IgD-negative memory B cell (primary cell): ENCODE measurements at regions not wholly inside any gene's neighbourhood (a gene's known extent, or its start where the extent isn't known, plus 50 kb on each side); places are given as distances from the start of the nearest gene placed in this dataset.
A peak's percentile ranks its signal among the peaks of the same experiment; 100 is the strongest.

Experiments
- H3K27ac Mint-ChIP-seq, 3 donors: one replicate each; pipeline ENCODE4 v1.8.0; 2020 to 2022; ENCODE audit warnings: mild to moderate bottlenecking in 3 of 3, mixed read lengths in 3 of 3, moderate library complexity in 1 of 3
- H3K27me3 Mint-ChIP-seq: one replicate; pipeline ENCODE4 v1.8.0; 2021; ENCODE audit warnings: mixed read lengths
- H3K36me3 Mint-ChIP-seq: one replicate; pipeline ENCODE4 v1.8.0; 2020; ENCODE audit warnings: mild to moderate bottlenecking, mixed read lengths
- H3K4me1 Mint-ChIP-seq, 3 donors: one replicate each; pipeline ENCODE4 v1.8.0; 2020 to 2022; ENCODE audit warnings: mixed read lengths in 3 of 3, mild to moderate bottlenecking in 1 of 3
- H3K4me3 Mint-ChIP-seq, 4 donors: one replicate each; pipeline ENCODE4 v1.8.0; 2020 to 2022; ENCODE audit warnings: mild to moderate bottlenecking in 4 of 4, mixed read lengths in 4 of 4, moderate library complexity in 3 of 4
- H3K9me3 Mint-ChIP-seq, 3 donors: one replicate each; pipeline ENCODE4 v1.8.0; 2020 to 2021; ENCODE audit warnings: mixed read lengths in 3 of 3, mild to moderate bottlenecking in 1 of 3

DNA sequence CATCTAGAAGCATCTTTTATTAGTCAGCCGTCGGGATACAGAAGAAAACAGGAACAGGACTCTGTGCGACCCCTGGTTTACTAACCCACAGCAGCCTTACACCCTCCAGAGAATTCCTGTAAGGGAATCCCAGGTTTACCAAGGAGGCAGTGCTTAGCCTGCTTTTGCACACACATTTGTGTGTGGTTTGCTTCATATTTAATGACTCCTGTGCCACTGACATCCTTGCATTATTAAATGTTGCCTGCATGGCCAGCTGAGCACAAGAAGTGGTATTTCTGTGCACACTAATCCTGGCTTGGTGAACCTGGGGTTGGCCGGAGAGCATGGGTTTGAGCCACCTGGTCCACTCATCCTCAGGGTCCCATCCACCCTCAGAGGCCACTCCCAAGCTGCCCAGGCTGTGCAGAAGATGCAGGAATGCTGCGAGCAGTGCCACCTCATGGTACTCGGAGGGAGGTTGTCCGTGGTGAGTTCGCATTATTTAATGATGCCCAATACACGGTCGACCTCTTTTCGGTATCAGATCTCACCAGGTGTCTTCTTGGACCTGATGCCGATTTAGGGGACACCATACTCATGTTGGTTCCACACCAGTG is 152.4 kb upstream of the RTL1 start:
- Mint-ChIP-seq H3K4me3 (no peak overlapping the region), H3K4me1 (no peaks in the 10 kb centered on the region), H3K36me3 (peaks cover 3% of the 10 kb centered on the region), H3K27ac (no peak overlapping the region), H3K9me3 (peaks cover 5 to 22% (median 8%) of the 10 kb centered on the region in 3 donors), H3K27me3 (no peaks in the 10 kb centered on the region)

DNA sequence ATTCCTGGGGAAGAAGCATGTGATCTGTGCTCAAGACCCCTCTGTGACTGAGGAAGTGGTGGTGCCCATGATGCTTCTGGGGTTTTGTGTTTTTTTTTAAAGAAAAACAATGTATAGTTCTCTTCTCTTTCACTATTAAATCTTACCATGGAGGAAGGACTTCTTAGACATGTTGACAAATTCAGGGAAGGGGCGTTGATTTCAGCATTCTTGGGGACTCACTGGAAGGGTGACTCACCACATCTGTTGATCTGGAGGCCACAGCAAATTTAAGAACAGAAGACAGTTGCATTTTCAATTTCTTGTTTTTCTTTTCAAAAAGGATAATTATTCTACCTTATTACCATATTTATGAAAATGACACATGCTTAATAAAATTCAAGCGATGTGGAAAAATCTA is 152.9 kb upstream of the RTL1 start:
- Mint-ChIP-seq H3K27ac (no peak overlapping the region), H3K36me3 (peaks cover 3% of the 10 kb centered on the region), H3K4me3 (no peak overlapping the region), H3K9me3 (peaks cover 8 to 26% (median 10%) of the 10 kb centered on the region in 3 donors), H3K27me3 (no peaks in the 10 kb centered on the region), H3K4me1 (no peaks in the 10 kb centered on the region)

DNA sequence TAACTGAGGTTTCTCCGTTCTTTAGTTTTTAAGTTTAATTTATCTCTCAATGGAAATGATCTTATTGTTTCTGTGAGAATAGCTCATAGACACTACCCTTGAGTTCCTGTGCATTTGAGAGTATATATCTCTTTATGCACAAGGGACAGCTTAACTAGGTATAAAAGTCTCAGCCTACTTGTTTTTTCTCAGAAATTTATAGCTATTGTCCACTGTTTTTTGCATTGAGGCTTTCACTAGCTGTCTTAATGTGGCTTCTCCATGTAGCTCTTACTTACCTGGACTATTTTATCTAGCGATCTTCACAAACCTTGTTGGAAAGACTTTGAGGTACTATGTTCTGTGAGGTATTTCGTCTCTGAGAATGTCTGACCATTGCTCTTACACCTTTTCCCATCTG is 153.9 kb upstream of the RTL1 start:
- no peak overlapping the region for H3K27ac Mint-ChIP-seq
- H3K4me1 Mint-ChIP-seq: no peaks in the 10 kb centered on the region
- H3K36me3 Mint-ChIP-seq: peaks cover 3% of the 10 kb centered on the region
- H3K27me3 Mint-ChIP-seq: no peaks in the 10 kb centered on the region
- peaks cover 8 to 26% (median 10%) of the 10 kb centered on the region in 3 donors for H3K9me3 Mint-ChIP-seq
- H3K4me3 Mint-ChIP-seq: no peak overlapping the region

DNA sequence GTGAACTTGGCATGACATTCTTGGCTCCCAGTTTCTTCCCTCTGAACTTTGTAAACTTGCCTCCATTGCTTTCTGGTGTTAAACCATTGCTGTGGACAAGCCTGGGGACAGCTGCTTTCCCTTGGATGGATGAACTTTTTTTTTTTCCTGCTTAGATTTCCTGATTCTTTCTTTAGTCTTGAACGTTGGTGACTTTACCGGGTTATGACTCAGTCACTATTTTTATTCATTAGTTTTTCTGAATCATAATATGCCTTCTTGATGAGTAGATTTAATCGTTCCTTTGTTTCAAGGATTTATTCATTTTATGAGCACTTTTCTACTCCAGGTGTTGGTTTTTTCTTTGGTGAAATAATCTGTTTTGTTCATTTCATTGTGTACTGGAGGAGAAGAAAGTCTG is 155.0 kb upstream of the RTL1 start:
- Mint-ChIP-seq H3K27me3 (no peaks in the 10 kb centered on the region), H3K27ac (no peak overlapping the region), H3K9me3 (peaks cover 10 to 26% (median 10%) of the 10 kb centered on the region in 3 donors), H3K36me3 (no peaks in the 10 kb centered on the region), H3K4me3 (no peak overlapping the region), H3K4me1 (no peaks in the 10 kb centered on the region)

DNA sequence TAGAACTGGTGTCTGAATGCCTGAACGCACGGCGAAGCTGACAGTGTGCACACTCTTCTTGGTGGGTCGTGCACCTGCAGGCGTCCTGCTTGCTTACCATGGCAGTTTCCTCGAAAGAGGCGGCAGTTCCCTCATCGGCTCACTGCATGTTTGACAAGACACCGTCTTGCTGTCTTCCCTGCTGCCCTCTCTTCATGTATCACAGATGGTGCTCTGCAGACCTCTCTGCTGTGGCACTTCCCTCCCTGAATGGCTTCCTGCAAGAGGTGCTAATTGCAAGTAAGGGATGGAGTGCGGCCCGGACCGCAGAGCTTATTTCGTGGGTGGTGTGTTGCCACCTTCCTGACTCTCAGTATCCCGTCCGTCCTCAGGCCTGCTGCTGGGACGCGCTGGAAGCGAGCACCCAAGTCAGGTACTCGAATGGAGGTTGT is 156.7 kb upstream of the RTL1 start:
- Mint-ChIP-seq H3K36me3 (no peaks in the 10 kb centered on the region), H3K27me3 (no peaks in the 10 kb centered on the region), H3K4me1 (no peaks in the 10 kb centered on the region), H3K27ac (no peak overlapping the region), H3K9me3 (peaks cover 10 to 26% (median 10%) of the 10 kb centered on the region in 3 donors), H3K4me3 (no peak overlapping the region)

DNA sequence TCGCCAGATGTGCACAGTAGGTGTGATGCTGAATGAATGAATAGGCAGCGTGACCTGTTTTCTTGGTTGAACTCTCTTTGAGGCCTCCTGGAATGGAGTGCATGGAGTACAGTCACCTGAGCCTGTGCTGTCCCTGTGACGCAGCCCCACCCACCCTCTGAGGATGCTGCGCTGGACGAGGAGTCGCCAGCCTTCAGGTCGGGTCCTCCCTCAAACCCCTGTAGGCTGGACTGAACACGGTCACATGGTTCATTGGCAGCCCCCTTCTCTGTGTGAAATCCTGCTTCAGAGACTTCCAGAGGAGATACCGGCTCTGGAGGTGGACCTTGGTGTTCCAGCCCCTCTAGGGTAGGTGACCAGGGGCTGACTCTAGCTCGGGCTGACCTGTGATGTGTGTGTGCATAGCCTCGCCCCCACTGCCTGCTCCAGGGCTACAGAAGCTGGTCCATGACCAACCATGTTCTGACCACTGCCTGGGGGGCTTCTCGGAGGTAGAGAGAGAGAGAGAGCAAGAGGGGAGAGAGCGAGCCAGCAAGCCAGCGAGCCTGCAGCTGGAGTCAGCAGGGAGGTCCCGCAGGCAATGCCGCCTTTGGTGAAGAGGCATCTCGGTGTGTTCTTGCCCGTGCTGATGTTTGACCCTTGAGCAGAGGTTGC is 158.0 kb upstream of the RTL1 start:
- Mint-ChIP-seq H3K4me3 (no peak overlapping the region), H3K27ac (peak overlapping the region in 1 of 3 donors; percentile 39), H3K27me3 (no peaks in the 10 kb centered on the region), H3K4me1 (no peaks in the 10 kb centered on the region), H3K36me3 (no peaks in the 10 kb centered on the region), H3K9me3 (peaks cover 8 to 23% (median 10%) of the 10 kb centered on the region in 3 donors)

DNA sequence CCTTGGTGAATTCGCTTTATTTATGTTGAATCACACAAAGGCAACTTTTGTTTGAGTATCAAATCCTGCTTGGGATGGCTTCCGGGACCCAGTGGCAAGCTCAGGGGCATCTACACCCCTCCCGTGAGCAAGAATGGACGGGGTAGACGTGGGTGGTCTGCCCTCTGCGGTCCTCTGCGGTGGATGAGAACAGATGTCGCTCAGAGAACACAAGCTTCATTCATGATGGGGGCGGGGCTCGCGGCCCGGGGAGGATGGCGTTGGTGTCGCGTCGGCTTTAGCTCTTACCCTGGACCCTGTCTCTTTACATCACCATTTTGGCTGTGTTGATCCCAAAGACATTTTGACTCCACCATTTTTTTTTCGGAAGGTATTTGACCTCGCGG is 158.5 kb upstream of the RTL1 start:
- H3K9me3 Mint-ChIP-seq: peaks cover 8 to 22% (median 10%) of the 10 kb centered on the region in 3 donors
- H3K36me3 Mint-ChIP-seq: no peaks in the 10 kb centered on the region
- no peak overlapping the region for H3K4me3 Mint-ChIP-seq

DNA sequence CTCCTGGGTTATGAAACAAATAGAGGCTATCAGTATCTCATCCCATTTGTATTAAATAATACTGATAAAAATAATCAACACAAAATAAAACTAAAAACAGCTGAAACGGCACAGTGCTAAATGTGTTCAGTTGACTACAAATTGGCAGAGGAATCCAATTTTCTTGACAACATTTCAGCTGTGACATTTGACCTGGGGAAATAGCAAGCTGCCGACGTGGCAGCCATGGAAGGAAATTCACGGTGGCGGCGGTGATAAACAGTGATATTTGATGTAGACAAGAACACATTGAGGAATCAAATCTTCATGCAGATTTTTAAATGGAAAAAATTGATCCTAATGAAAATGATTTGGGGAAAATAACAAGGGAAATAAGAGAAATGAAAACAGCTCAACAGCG is 159.1 kb upstream of the RTL1 start:
- Mint-ChIP-seq H3K36me3 (no peaks in the 10 kb centered on the region), H3K27me3 (no peaks in the 10 kb centered on the region), H3K9me3 (peaks cover 7 to 18% (median 8%) of the 10 kb centered on the region in 3 donors), H3K27ac (no peak overlapping the region), H3K4me3 (no peak overlapping the region), H3K4me1 (no peaks in the 10 kb centered on the region)

More for the DNA sequence above, 158.5 kb upstream of the RTL1 start:
- no peak overlapping the region for H3K27ac Mint-ChIP-seq
- H3K4me1 Mint-ChIP-seq: no peaks in the 10 kb centered on the region
- H3K27me3 Mint-ChIP-seq: no peaks in the 10 kb centered on the region

DNA sequence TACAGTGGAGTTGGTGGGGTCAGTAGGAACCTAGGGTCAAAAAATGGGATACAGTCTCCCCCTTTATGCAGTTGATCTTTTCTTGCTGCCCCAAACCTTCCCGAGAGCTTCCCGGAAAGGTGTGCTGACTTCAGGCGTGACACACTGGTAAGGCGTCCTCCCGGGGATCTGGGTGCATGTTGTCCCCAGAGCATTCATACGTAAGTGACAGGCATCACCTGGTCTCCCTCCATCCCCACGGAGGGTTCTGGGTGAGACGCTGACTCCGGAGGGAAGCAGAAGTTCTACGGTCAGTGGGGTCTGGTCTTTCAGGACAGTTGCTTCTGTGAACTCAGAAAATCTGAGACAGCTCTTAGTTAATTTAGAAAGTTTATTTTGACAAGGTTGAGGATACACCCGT is 159.6 kb upstream of the RTL1 start:
- Mint-ChIP-seq H3K36me3 (no peaks in the 10 kb centered on the region), H3K27ac (no peak overlapping the region), H3K4me3 (no peak overlapping the region), H3K27me3 (peaks cover 2% of the 10 kb centered on the region), H3K4me1 (no peaks in the 10 kb centered on the region), H3K9me3 (peaks cover 7 to 13% (median 7%) of the 10 kb centered on the region in 3 donors)

DNA sequence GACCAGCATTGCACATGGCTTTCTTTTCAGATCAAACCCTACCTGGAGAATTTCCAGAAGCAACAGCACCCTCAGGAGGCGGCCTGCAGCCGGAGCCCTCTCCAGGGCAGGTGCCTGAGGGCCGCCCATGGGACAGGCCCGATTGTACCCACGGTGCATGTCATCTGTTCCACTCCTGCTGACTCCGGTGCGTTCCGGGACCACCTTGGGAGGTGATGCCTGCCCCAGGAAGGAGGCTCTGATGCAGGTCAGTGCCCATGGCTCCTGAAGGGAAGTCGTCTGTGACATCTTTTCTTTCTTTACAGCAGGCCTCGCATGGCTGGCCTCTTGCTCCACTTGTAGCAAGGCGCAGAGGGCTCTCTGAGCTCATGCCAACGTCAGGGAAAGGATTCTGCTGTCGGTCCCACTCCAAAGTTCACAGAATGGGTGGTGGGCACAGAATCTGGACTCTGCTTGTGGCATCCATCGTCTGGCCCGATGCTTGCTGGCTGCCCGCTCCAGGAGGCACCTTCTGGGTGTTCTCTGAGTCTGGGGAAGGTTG is 160.7 kb upstream of the RTL1 start:
- H3K27ac Mint-ChIP-seq: peak overlapping the region in 1 of 3 donors; percentile 27
- no peak overlapping the region for H3K4me3 Mint-ChIP-seq
- H3K36me3 Mint-ChIP-seq: no peaks in the 10 kb centered on the region

DNA sequence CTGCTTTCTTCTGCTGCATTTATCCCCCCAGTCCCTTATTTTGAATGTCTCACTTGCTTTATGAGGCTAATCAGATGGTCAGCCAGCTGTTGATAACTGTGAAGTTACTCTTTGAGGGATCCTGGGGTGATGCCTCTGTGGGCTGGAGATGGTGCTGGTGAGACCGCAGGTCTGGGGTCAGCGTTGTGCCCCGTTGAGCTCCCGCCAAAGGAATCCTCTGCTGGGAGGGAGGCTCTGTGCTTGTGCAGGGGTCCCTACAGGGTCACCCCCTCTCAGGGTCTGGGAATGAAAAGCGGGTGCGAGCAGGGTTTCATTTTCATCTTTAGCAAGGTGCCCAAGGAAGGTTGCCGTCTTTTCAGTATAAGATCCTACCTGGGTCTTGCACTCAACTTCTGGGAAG is 161.2 kb upstream of the RTL1 start:
- Mint-ChIP-seq H3K9me3 (peaks cover 1 to 6% (median 5%) of the 10 kb centered on the region in 3 donors), H3K27me3 (peaks cover 3% of the 10 kb centered on the region), H3K4me1 (no peaks in the 10 kb centered on the region), H3K4me3 (no peak overlapping the region), H3K36me3 (no peaks in the 10 kb centered on the region), H3K27ac (no peak overlapping the region)

More for the DNA sequence above, 160.7 kb upstream of the RTL1 start:
- Mint-ChIP-seq H3K4me1 (no peaks in the 10 kb centered on the region), H3K27me3 (peaks cover 3% of the 10 kb centered on the region), H3K9me3 (peaks cover 1 to 6% (median 5%) of the 10 kb centered on the region in 3 donors)

DNA sequence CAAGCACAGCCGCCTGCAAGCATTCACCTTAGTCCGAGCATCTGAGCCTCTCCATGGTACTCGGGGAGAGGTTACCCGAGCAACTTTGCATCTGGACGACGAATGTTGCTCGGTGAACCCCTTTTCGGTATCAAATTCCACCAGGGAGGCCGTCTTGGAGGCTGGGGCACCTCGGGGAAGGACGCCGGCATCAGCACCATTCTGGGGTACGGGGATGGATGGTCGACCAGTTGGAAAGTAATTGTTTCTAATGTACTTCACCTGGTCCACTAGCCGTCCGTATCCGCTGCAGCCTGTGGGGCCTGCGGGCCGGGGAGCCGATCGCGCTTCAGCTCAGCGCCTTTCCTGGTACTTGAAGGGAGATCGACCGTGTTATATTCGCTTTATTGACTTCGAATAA is 161.7 kb upstream of the RTL1 start:
- Mint-ChIP-seq H3K4me1 (no peaks in the 10 kb centered on the region), H3K9me3 (peaks cover 1 to 6% (median 5%) of the 10 kb centered on the region in 3 donors), H3K27ac (no peak overlapping the region), H3K4me3 (no peak overlapping the region), H3K27me3 (peaks cover 4% of the 10 kb centered on the region), H3K36me3 (no peaks in the 10 kb centered on the region)

DNA sequence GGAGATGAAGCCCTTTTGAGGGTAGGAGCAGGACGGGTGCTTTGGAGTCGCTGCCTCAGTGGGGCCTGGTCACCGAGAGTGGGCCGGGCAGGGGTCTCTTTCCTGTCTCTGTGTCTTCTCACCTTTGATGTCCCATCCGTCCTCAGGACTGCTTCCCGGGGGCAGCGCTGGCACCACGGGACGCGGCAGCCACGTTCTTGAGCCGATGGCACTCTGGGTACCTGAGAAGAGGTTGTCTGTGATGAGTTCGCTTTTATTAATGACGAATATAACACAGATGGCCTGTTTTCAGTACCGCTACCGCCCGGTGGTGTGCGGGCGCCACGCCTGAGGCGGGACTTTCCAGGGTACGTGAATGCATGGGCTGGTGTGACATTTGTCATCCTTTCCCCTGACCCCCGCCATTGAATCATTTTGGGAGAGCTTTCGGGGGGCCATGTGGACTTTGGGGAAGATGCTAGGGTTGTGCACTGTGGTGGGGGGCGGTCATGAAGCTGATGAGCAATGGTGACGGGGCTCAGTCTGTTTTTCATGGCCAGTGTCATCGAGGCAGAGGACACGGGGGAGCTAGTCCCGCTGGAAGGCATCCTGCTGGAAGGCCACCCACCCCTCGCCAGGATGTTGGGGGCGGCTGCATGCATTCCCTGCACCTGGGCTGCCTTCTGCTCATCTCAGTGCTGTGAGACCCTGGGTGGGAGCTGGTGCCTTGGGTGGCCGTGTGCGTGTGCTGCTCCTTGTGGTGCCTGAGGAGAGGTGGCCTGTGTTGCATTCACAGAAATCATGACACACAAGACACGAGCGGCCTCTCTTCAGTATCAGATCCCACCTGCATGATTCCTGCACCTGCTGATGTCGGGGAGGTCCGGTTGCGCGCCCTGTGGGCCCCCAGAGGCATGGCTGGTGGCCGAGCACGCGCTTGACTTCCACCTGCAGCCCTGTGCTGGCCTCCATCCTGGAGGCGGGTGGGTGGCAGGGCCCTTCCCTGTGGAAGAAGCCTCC is 162.5 kb upstream of the RTL1 start:
- peaks cover 1 to 3% (median 3%) of the 10 kb centered on the region in 3 donors for H3K9me3 Mint-ChIP-seq
- no peaks in the 10 kb centered on the region for H3K4me1 Mint-ChIP-seq
- no peak overlapping the region for H3K4me3 Mint-ChIP-seq
- peaks cover 7% of the 10 kb centered on the region for H3K27me3 Mint-ChIP-seq
- H3K36me3 Mint-ChIP-seq: no peaks in the 10 kb centered on the region
- H3K27ac Mint-ChIP-seq: no peak overlapping the region

DNA sequence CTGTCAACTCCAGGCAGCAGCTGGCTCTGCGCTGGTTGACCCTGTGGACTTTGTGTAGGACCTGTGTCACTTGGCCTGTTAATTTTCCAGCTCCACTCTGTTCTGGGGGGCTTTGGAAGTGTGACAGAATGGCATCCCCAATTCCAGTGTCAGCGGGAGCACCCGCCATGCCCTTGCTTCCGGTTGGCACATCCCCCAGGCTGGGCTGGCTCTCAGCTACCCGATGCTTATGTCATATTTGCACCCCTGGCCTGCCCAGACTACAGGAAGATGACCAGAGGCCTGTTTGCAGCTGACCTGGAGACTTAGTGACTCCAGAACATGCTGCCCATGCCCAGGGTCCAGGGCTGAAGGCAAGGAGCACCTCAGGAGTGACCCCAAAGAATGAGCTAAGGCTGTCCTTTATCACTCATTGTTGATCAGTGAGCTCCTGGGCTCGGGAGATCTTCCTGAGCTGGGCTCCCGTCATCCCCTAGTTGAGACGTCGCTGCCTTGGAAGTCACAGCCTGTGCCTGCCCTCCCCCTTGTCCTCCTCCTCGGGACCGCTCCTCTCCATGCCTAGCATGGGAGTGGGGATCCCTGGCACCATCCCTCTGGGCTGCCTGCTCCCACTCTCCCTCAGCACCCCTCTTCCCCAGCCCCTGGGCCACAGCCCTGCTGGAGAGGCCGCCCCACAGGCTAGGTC is 163.4 kb upstream of the RTL1 start:
- Mint-ChIP-seq H3K9me3 (peaks cover 0 to 1% (median 0%) of the 10 kb centered on the region in 3 donors), H3K27ac (no peak overlapping the region), H3K4me1 (no peaks in the 10 kb centered on the region), H3K36me3 (no peaks in the 10 kb centered on the region), H3K27me3 (peaks cover 11% of the 10 kb centered on the region), H3K4me3 (no peak overlapping the region)
